ENCODE measurements at regions not wholly inside any gene's neighbourhood (a gene's known extent, or its start where the extent isn't known, plus 50 kb on each side); places are given as distances from the start of the nearest gene placed in this dataset.
A peak's percentile ranks its signal among the peaks of the same experiment; 100 is the strongest.

GRCh38 chr14:28661171-28661772 lies 105.3 kb upstream of the FOXG1 start:
- peak; percentile 81 for DNase-seq

- DNase-seq = no peak
Measured at GRCh38 chr14:28666961-28667360, 99.6 kb upstream of the FOXG1 start.

GRCh38 chr14:28671425-28671824 lies 95.2 kb upstream of the FOXG1 start:
- DNase-seq = no peak

GRCh38 chr14:28673056-28673455 lies 93.5 kb upstream of the FOXG1 start:
- DNase-seq = no peak

GRCh38 chr14:28676479-28676878 lies 90.1 kb upstream of the FOXG1 start:
- DNase-seq = no peak

- DNase-seq = no peak
Measured at GRCh38 chr14:28677381-28677780, 89.2 kb upstream of the FOXG1 start.

GRCh38 chr14:28678887-28679286 lies 87.7 kb upstream of the FOXG1 start:
- DNase-seq = no peak

- no peak for DNase-seq
Measured at GRCh38 chr14:28681681-28682080, 84.9 kb upstream of the FOXG1 start.

GRCh38 chr14:28690029-28690692 lies 76.4 kb upstream of the FOXG1 start:
- no peak for DNase-seq

GRCh38 chr14:28695109-28695508 lies 71.5 kb upstream of the FOXG1 start:
- no peak for DNase-seq

GRCh38 chr14:28701733-28702132 lies 64.9 kb upstream of the FOXG1 start:
- DNase-seq = no peak

- no peak for DNase-seq
Measured at GRCh38 chr14:28703482-28703881, 63.1 kb upstream of the FOXG1 start.

- no peak for DNase-seq
Measured at GRCh38 chr14:28704153-28704552, 62.4 kb upstream of the FOXG1 start.

- no peak for DNase-seq
Measured at GRCh38 chr14:28707814-28708213, 58.8 kb upstream of the FOXG1 start.

- DNase-seq = no peak
Measured at GRCh38 chr14:28709571-28710305, 56.8 kb upstream of the FOXG1 start.

All from kidney glomerular epithelial cell (primary cell).